HEK293 (cell line): ENCODE measurements at regions not wholly inside any gene's neighbourhood (a gene's known extent, or its start where the extent isn't known, plus 50 kb on each side); places are given as distances from the start of the nearest gene placed in this dataset.

Source experiments
- ATF2 ChIP-seq: fragments of 450-650 bp; formaldehyde crosslinking; IDR thresholded peaks from 2 replicates; pipeline ENCODE4 v1.5.1; 2016; ENCODE audit warnings: missing biosample characterization, missing genetic modification characterization, low read depth
- GLIS1 ChIP-seq: fragments of 450-650 bp; formaldehyde crosslinking; IDR thresholded peaks from 2 replicates; pipeline ENCODE4 v1.5.1; 2016; ENCODE audit warnings: missing biosample characterization, missing genetic modification characterization
- SP2 ChIP-seq: fragments of 450-650 bp; formaldehyde crosslinking; IDR thresholded peaks from 2 replicates; pipeline ENCODE4 v1.5.1; 2016; ENCODE audit warnings: missing biosample characterization, missing genetic modification characterization
- ZBTB1 ChIP-seq: fragments of 450-650 bp; formaldehyde crosslinking; IDR thresholded peaks from 2 replicates; pipeline ENCODE4 v1.5.1; 2016; ENCODE audit warnings: missing biosample characterization, missing genetic modification characterization
- ZNF146 ChIP-seq: fragments of 450-650 bp; formaldehyde crosslinking; IDR thresholded peaks from 2 replicates; pipeline ENCODE4 v1.5.1; 2016; ENCODE audit warnings: missing biosample characterization, missing genetic modification characterization
- ZNF449 ChIP-seq: fragments of 450-650 bp; formaldehyde crosslinking; IDR thresholded peaks from 2 replicates; pipeline ENCODE4 v1.5.1; 2017; ENCODE audit warnings: missing biosample characterization, mild to moderate bottlenecking, missing genetic modification characterization, moderate library complexity
- ZNF555 ChIP-seq: fragments of 450-650 bp; formaldehyde crosslinking; conservative IDR thresholded peaks from 2 replicates; pipeline ENCODE4 v1.5.1; 2017; ENCODE audit warnings: missing biosample characterization, mild to moderate bottlenecking, missing genetic modification characterization, inconsistent platforms
- ZNF639 ChIP-seq: fragments of 450-650 bp; formaldehyde crosslinking; IDR thresholded peaks from 2 replicates; pipeline ENCODE4 v1.5.1; 2016; ENCODE audit warnings: missing biosample characterization, missing genetic modification characterization
- ZNF843 ChIP-seq: fragments of 450-650 bp; formaldehyde crosslinking; IDR thresholded peaks from 2 replicates; pipeline ENCODE4 v1.5.1; 2016; ENCODE audit warnings: missing biosample characterization, missing genetic modification characterization
- ZSCAN5A ChIP-seq: fragments of 450-650 bp; formaldehyde crosslinking; IDR thresholded peaks from 2 replicates; pipeline ENCODE4 v1.5.1; 2016; ENCODE audit warnings: missing biosample characterization, missing genetic modification characterization
- TF ChIP-seq, protein P1 (sequence below): fragments of 450-650 bp; formaldehyde crosslinking; IDR thresholded peaks from 2 replicates; pipeline ENCODE4 v1.5.1; 2016; ENCODE audit warnings: missing biosample characterization, missing genetic modification characterization

DNA sequence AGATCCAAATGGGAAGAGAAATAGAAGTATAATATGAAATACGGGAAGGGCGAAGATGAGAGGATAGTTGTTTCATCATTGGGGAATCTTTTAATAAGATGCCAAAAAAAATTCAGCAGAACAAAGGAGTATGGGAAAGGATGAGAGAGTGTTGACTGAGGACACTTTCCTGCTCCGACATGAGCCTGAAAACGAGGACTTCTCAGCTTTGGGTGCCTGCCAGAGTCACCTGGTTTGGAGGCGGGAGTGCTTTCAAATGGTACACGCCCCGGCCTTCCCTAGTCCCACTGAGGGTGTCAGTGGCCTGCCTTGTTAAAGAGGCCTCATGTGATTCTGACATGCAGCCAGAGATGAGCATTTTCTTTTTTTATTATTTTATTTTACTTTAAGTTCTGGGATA lies 250.9 kb downstream of the ANKRD60 start:
- TF ChIP-seq, protein P1, sequence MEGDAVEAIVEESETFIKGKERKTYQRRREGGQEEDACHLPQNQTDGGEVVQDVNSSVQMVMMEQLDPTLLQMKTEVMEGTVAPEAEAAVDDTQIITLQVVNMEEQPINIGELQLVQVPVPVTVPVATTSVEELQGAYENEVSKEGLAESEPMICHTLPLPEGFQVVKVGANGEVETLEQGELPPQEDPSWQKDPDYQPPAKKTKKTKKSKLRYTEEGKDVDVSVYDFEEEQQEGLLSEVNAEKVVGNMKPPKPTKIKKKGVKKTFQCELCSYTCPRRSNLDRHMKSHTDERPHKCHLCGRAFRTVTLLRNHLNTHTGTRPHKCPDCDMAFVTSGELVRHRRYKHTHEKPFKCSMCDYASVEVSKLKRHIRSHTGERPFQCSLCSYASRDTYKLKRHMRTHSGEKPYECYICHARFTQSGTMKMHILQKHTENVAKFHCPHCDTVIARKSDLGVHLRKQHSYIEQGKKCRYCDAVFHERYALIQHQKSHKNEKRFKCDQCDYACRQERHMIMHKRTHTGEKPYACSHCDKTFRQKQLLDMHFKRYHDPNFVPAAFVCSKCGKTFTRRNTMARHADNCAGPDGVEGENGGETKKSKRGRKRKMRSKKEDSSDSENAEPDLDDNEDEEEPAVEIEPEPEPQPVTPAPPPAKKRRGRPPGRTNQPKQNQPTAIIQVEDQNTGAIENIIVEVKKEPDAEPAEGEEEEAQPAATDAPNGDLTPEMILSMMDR (tag by site-specific recombination) = no peak
- TF ChIP-seq ZNF639 (tag by site-specific recombination) (no peak), ZBTB1 (no peak), ZNF146 (tag by site-specific recombination) (no peak), SP2 (tag by site-specific recombination) (no peak), ATF2 (no peak), ZNF555 (tag by site-specific recombination) (no peak), GLIS1 (tag by site-specific recombination) (no peak), ZSCAN5A (tag by site-specific recombination) (no peak), ZNF843 (tag by site-specific recombination) (no peak), ZNF449 (tag by site-specific recombination) (no peak)
